NCI-H1417 treated with DMSO at 0.1 percent for 48 hours (cell line): ENCODE measurements at regions not wholly inside any gene's neighbourhood (a gene's known extent, or its start where the extent isn't known, plus 50 kb on each side); places are given as distances from the start of the nearest gene placed in this dataset.
"Not testable (repeated sequence)": the region's sequence is repeated elsewhere in the genome, so short reads cannot be mapped to it uniquely, and the experiment has no call there.

ENCODE experiments used
- DNase-seq: peaks from one replicate; lab custom pipeline; 2025; lab: John Stamatoyannopoulos, UW

- DNase-seq = no peak
Observed at GRCh38 chr1:101550581-101550980, 313.8 kb downstream of the S1PR1 start.

DNA sequence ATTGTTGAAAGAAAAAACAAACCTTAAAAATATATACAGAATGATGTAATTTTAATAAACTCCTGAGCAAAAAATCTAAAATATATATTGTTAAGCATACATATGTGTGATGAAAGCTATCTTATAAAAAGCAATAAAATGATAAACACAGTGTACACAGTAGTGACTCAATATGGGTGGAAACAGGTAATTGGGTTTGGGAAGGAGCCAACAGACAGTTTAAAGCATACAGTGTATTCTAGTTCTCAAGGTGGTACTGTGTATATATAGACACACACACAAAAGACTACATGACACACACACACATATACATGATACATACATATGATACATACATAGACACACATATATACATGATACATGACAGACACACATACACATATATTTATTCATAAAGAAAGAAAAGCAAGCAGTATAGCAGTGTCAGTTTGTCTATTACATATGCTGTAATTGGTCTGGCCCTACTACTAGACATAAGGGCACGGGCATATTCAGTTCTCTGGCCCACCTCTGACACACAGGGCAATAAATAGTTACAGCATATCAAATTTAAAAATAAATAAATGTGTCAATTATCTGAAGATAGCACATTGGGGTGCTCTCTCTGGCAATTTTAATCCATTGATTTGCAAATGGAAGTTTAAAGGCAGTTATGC lies 330.2 kb downstream of the S1PR1 start:
- no peak for DNase-seq

DNA sequence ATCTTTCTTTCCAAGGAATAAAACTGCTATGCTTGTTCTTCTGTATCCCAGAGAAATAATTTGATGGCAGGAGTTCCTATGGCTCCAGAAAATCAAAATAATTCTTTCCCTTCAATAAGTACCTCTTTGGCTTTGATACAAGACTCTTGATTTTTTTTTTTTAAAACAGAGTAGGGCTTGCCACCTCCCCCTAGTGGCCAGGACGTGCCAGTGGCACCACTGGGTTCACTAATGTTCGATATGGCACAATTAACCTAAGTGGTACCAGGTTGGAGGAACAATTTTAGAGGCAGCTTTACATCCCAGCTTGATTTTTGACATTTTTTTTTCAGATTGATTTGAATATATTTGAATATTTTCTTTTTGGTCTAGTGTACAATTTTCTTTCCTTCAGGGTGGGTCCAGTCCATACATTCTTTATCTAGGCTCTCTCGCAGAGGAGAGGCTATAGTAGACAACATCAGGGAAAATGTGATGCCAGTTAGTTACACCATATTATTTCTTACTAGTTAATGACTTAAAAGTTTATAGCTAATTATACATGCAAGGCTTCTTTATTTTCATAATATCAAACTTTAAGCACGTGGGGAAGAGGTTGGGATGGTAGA lies 330.9 kb downstream of the S1PR1 start:
- no peak for DNase-seq

- no peak for DNase-seq
Observed at GRCh38 chr1:101587741-101588140, 350.9 kb downstream of the S1PR1 start.

DNA sequence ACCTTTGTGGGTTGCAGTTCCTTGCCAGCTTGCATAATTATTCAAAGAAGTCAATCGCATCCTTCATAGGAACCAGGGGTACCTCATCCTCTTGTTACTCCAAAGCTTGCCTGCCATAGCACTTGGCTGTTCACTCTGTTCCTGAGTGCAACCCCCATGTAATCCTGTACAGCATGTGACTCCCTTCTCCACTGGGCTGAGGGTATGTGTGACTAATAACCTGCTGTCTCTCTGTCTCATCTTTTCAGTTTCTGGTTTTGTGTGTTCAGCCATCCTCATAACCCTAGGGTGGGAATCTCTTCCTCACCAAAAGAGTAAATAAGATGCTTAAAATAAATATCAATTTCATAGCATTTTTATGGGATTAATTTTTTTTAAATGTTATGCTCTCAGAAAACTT lies 351.9 kb downstream of the S1PR1 start:
- DNase-seq = no peak

GRCh38 chr1:101592845-101593244 lies 356.0 kb downstream of the S1PR1 start:
- DNase-seq = no peak

DNA sequence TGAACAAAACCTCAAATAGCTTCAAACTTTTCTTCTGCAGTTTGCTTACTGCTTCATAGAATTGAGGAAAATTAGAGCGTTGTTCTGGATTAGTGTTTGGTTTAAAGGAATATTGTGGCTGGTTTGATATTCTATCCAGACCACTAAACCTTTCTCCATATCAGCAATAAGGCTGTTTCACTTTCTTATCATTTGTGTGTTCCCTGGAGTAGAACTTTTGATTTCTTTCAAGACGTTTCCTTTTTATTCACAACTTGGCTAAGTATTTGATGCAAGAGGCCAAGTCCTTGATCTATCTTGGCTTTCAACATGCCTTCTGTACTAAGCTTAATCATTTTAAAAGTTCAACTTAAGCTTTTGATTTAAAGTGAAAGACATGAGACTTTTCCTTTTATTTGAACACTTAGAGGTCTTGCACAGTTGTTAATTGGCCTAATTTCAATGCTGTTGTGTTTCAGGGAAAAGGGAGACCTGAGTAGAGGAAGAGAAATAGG lies 359.1 kb downstream of the S1PR1 start:
- DNase-seq = no peak

DNA sequence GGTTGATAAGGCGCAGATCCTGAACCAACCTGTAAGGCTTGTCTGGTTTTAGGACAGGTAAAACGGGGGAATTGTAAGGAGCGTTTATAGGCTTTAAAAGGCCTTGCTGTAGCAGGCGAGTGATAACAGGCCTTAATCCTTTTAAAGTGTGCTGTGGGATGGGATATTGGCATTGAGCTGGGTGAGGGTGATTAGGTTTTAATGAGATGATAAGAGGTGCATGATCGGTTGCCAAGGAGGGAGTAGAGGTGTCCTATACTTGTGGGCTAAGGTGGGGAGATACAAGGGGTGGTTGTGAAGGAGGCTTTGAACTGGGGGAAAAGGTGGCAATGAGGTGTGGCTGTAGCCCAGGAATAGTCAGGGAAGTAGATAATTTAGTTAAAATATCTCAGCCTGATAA lies 363.8 kb downstream of the S1PR1 start:
- not testable (repeated sequence) for DNase-seq

- DNase-seq = no peak
Observed at GRCh38 chr1:101603726-101604125, 366.9 kb downstream of the S1PR1 start.

DNA sequence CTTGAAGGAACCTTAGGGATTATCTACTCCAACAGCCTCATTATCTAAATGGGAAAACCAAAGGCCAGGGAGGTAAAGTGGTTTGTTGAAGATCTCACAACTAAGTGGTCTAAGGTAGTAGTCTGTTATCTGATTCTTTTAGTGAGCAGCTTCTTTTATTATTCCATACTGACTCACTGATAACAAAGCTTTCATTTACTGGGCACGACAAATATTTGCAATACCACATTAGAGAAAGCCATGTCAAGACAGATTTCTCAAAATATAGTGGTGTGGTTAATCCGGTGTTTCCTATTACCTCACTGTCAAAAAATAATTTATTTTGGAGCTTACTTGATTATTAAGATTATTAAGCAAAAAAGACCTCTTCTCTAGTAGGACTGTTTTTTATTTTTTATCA lies 369.1 kb downstream of the S1PR1 start:
- DNase-seq = no peak

GRCh38 chr1:101613546-101613945 lies 376.7 kb downstream of the S1PR1 start:
- DNase-seq = no peak

GRCh38 chr1:101618900-101619299 lies 377.8 kb downstream of the OLFM3 start:
- DNase-seq = no peak

DNA sequence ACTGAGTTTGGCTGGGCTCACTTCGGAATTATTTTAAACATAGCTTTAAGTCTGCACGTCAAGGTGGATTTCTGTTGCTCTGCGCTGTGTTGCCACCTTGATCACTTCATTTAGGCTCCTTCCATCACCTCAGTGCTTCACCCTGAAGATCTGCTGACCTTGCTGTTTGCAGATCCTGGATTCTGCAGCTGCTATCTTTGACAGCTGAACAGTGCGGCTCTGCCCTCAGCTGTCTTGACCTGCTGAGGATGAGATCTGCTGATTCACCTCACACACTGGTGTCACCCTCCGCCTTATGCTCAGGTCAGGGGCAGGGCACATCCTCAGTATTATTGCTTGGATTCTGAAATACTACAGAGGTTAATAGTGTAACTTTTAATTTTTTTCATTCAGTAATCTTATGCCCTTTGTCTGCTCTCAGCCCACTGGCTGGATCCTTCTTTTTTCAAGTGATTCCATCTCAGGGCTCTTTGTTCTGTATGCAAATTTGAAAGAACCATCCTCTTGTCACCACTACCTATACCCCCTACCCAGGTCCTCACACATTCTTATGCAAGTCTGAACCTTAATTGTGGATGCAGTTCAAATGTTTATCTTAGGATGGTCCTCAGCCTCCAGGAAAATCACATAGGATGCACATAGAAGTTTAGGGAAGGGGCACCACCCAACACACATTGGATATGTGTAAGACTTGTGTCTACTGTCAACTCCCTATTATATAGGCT lies 364.0 kb downstream of the OLFM3 start:
- no peak for DNase-seq

DNA sequence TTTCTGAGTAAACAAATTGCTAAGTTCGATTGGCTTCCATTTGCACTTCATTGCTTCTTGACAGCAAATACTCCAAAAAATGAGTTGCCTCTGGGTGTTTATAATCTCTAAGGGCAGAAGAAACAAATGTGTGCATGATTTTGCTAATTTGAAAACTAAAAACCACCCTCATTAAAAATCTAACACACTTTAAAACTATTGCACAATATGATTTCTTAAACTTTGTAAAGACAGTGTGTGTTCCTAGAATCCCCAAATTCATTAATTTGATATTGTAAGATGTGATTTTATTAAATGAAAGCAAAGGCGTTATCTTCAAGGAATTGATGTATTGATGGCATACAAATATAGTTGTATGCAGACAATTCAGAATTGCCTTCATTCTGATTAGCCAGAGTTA lies 350.9 kb downstream of the OLFM3 start:
- DNase-seq = no peak

GRCh38 chr1:101652484-101652883 lies 344.2 kb downstream of the OLFM3 start:
- DNase-seq = no peak

DNA sequence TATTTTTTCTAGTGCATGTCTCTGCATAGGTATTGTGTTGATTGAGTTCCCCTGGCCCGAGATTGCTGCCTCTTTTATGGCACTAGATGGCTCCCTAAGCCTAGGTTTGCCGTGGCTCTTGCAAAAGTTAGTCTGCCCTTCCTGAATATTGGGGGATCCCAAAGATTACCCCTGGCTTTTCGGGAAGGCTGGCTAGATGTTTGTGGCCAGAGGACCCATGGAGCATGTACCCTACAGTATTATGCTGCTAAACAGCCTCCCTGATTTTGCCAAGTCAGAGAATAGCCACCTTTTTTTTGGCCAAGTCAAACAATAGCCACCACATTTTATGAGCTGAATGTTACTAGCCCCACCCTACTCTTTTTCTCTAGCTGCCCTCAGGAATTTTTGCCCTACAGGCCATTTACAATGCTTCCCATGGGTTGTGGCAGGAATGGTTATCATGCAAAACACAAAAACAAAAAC lies 343.2 kb downstream of the OLFM3 start:
- no peak for DNase-seq

- no peak for DNase-seq
Observed at GRCh38 chr1:101664726-101665125, 332.0 kb downstream of the OLFM3 start.

DNA sequence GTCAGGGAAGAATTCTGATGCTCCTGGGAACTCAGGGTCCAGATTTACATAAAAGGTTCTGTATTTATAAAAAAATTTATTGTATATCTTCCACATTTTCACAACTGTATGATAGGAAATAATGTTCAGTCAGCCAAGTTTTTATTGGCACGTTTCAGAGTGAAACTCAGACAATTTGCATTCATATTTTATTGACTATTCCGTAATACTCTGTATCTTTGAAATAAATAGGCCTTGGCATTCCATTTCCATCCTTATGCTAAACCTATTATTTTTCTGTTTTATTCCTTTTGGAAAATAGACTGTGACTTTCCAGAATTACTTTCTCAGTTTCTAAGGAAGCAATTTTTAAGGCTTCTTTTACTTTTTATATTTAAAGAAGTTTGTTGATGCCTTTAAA lies 329.0 kb downstream of the OLFM3 start:
- no peak for DNase-seq

DNA sequence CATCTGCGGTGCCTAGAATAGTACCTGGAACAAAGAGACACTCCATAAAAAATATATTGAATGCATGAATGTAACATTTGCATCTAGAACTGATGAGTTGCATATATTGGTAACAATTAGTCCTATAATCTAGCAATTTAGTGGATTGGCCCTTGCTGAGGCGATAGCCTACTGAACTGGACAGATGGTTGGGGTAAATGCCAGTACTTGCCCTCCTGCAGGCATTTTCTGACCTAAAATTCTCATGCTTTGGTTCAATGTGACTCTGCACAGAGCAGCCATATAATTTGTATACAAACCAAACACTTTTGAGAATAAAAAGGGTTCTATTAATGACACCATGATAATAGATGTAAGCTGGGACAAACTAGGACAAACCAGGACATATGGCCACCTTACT lies 313.6 kb downstream of the OLFM3 start:
- no peak for DNase-seq

DNA sequence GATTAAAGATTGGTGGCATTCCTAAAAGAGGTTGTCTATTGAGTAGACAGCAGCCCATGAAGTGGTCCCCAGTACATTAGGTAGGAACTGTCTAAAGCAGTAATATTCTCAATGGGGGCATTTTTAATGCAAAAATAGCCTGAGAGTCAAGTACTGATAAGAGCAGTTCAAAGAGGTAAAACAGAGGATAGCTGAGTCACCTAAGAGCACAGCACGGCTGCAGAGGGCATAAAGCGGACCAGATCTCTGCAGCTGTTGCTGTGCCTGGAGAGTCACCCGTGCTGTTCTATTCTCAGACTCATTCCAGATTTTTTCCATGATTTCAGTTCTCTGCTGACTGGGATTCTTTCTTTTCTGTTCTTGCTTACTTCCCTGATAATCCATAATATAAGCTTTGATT lies 313.2 kb downstream of the OLFM3 start:
- DNase-seq = no peak

- no peak for DNase-seq
Observed at GRCh38 chr1:101697072-101697471, 299.7 kb downstream of the OLFM3 start.

- DNase-seq = no peak
Observed at GRCh38 chr1:101698681-101699080, 298.0 kb downstream of the OLFM3 start.

- DNase-seq = no peak
Observed at GRCh38 chr1:101704895-101705294, 291.8 kb downstream of the OLFM3 start.
